Left ventricle myocardium inferior (tissue), 1 donor: ENCODE measurements at regions not wholly inside any gene's neighbourhood (a gene's known extent, or its start where the extent isn't known, plus 50 kb on each side); places are given as distances from the start of the nearest gene placed in this dataset.
"Not testable (repeated sequence)": the region's sequence is repeated elsewhere in the genome, so short reads cannot be mapped to it uniquely, and the experiment has no call there.

Experiments used
- DNase-seq: peaks from one replicate; pipeline ENCODE4 v3.0.0-alpha.2; 2020
- H3K27ac ChIP-seq: fragments of 200-600 bp; replicated peaks from 2 replicates; pipeline ENCODE4 v1.8.0; 2021
- H3K27me3 ChIP-seq: fragments of 200-600 bp; 2 replicates; pipeline ENCODE4 v1.8.0; 2021; ENCODE audit warnings: low read depth
- H3K36me3 ChIP-seq: fragments of 200-600 bp; 2 replicates; pipeline ENCODE4 v1.8.0; 2021
- H3K4me1 ChIP-seq: fragments of 200-600 bp; 2 replicates; pipeline ENCODE4 v1.8.0; 2021
- H3K4me3 ChIP-seq: fragments of 200-600 bp; 2 replicates; pipeline ENCODE4 v1.8.0; 2021; ENCODE audit warnings: mild to moderate bottlenecking, moderate library complexity
- H3K9me3 ChIP-seq: fragments of 200-600 bp; replicated peaks from 2 replicates; pipeline ENCODE4 v1.8.0; 2021
- CTCF ChIP-seq: fragments of 200-600 bp; IDR thresholded peaks from 2 replicates; pipeline ENCODE4 v1.8.0; 2021; ENCODE audit warnings: antibody characterized with exemption, mild to moderate bottlenecking, borderline replicate concordance
- intact Hi-C: fragments of 100-400 bp; cut with micrococcal nuclease; formaldehyde crosslinking; loops from one replicate; pipeline ENCODE4 v1.11.0; 2022
- donor health status: DM: no; HTN: yes; CAD: no; lungs with severe emphysema.

DNA sequence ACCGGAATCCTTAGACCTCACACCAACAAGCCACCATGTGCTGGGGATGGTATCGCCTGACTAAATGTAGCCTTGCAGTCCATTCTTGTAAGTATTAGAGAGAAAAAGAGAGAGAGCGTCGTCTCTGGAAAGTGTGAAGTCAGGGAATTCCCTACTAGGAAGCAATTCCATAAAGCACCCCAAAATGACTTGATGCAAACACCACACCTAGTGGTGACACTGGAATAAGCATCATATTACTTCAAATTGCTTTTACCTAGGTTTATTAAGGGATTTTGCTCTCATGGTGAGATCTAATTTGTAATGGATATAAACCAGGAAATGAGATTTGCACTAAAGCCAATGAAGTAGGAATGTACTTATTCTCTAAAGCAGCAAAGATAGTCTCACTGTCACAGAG lies 111.4 kb upstream of the METTL9 start:
- H3K4me1 ChIP-seq = peaks cover 11% of the 10 kb centered on the region
- not testable (repeated sequence) for H3K27ac ChIP-seq, H3K36me3 ChIP-seq

DNA sequence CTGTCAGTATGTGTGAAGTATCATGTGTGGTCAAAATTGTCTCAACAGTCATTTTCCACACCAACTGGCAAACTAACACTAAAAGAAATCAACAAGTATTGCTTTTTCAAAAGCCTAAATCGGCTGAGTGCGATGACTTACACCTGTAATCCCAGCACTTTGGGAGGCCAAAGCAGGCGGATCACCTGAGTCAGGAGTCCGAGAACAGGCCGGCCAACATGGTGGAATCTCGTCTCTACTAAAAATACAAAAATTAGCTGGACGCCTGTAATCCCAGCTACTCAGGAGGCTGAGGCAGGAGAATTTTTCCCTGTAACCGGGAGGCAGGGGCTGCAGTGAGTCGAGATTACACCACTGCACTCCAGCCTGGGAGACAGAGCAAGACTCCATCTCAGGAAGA lies 100.3 kb upstream of the METTL9 start:
- H3K36me3 ChIP-seq, H3K27ac ChIP-seq, H3K4me3 ChIP-seq, DNase-seq, intact Hi-C loops, H3K27me3 ChIP-seq, H3K9me3 ChIP-seq: not testable (repeated sequence)
- H3K4me1 ChIP-seq = peaks cover 22% of the 10 kb centered on the region

More for the DNA sequence above, 111.4 kb upstream of the METTL9 start:
- H3K27me3 ChIP-seq, H3K9me3 ChIP-seq, DNase-seq, H3K4me3 ChIP-seq, intact Hi-C loops: not testable (repeated sequence)

DNA sequence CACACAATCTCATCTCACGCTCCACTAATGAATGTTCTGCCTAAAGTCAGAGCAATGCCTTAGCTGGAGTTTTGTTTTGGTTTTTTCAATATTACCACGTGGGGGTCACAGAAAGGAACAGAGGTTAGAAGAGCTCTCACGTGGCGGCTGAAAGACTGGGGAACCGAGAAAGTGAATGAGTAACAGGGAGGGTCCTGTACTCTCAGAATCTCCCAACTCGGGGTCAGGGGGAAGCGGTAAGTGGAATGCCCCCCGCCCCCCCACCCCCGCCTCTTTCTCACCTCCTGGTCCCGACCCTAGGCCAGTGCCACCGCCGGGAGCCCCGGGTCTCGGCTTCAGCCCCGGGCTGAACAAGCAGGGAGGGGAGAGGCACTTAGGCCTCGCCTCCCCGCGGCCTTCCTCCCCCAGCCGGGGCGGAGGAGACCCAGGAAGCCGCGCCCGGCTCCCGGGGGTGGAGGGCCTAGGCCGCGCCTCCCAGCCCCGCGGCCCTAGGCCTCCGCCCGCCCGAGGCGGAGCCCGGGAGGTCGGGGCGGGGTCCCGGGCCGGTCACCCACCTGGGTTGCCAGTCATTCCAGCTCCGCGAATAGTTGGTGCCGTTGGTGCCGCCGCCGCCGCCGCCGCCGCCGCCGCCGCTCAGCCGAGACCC lies 98.0 kb upstream of the METTL9 start:
- peak overlapping the region; percentile 96 for H3K4me3 ChIP-seq
- H3K9me3 ChIP-seq, H3K36me3 ChIP-seq, intact Hi-C loops, H3K27me3 ChIP-seq: not testable (repeated sequence)
- peak; percentile 63 for DNase-seq
- peaks cover 33% of the 10 kb centered on the region for H3K4me1 ChIP-seq
- H3K27ac ChIP-seq = peak overlapping the region; percentile 99

DNA sequence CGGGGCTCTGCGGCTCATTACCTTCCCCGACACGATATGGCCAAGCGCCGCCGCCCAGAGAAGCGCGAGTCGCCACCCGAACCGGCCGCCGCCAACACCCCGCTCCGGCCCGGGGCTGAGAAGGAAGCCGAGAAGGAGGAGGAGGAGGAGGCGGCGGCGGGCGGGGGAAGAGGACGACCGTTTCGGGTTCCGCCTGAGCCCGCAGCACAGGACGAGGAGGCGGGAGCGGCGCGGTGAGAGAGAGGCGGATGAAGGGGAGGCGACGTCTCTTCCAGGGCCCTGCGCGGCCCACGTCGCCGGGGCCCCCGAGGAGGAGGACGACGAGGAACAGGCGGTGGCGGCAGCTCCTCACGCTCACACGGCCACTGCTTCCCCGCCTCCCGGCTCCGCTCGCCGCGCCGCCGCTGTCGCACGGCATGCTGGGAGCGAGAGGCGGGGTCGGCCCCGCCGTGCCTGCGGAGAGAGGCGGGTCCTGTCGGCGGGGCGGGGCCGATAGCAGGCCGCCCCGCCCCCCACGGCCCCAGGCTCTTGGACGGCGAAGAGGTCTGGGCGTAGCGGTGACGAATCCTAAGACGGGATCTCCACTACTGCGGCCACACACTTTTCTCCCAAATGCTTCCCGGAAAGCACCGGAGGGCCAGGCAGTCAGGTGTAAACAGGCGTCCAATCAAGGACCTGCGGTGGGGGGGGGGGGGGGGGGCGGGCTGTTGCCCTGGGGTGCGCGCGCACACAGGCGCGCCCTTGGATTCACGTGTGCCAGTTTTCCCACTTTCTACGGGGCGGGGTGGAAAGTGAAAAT lies 97.3 kb upstream of the METTL9 start:
- H3K4me3 ChIP-seq = peak overlapping the region; percentile 96
- H3K4me1 ChIP-seq = peaks cover 40% of the 10 kb centered on the region
- intact Hi-C loops = no loop called here
- no peaks in the 10 kb centered on the region for H3K9me3 ChIP-seq
- peak; percentile 10 for TF ChIP-seq CTCF
- H3K27me3 ChIP-seq = no peaks in the 10 kb centered on the region
- peak overlapping the region; percentile 99 for H3K27ac ChIP-seq
- peak; percentile 95 for DNase-seq
- H3K36me3 ChIP-seq = no peaks in the 10 kb centered on the region

DNA sequence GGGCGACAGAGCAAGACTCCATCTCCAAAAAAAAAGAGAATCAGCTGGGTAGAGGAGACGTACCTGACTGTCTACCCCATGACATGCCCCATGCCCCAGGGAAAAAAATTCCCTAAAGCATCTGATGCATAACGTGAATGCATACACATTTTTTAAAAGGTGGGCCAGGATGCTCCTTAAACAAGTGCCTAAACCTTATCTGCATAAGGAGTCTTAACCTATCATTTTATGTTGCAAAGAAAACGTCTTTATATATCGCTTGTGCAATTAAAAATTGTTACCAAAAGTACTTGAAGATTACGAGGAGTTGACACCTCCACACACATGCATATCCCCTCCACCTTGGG lies 95.8 kb upstream of the METTL9 start:
- intact Hi-C loops, H3K4me3 ChIP-seq, H3K36me3 ChIP-seq, DNase-seq, H3K27me3 ChIP-seq, H3K9me3 ChIP-seq: not testable (repeated sequence)
- peak overlapping the region; percentile 99 for H3K27ac ChIP-seq
- H3K4me1 ChIP-seq = peaks cover 55% of the 10 kb centered on the region

DNA sequence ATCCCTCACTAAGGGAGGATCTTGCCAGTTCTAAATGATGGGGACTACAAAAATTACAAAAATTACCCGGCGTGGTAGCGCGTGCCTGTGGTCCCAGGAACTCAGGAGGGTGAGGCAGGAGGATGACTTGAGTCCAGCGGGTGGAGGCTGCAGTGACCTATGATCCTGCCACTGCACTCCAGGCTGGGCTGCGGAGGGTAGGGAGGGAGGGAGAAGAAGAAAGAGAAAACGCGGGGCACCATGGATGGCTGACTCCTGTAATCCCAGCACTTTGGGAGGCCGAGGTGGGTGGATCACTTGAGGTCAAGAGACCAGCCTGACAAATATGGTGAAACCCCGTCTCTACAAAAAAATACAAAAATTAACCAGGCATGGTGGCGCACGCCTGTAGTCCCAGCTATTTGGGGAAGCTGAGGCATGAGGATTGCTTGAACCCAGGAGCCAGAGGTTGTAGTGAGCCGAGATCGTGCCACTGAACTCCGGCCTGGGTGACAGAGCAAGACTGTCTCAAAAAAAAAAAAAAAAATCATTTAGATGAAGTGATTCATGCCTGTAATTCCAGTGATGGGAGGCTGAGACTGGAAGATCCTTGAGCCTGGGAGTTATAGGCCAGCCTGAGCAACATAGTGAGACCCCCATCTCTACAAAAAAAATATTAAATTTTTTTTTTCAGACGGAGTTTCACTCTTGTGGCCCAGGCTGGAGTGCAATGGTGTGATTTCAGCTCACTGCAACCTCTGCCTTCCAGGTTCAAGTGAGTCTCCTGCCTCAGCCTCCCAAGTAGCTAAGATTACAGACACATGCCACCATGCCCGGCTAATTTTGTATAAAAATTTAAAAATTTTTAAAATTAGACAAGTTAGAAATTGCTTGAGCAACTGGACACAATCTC lies 95.2 kb upstream of the METTL9 start:
- intact Hi-C loops, H3K9me3 ChIP-seq, DNase-seq, H3K27me3 ChIP-seq, H3K36me3 ChIP-seq, H3K4me3 ChIP-seq: not testable (repeated sequence)
- H3K4me1 ChIP-seq = peaks cover 61% of the 10 kb centered on the region
- H3K27ac ChIP-seq = peak overlapping the region; percentile 10

- Histone ChIP-seq H3K4me1 (peaks cover 79% of the 10 kb centered on the region), H3K27ac (peak overlapping the region; percentile 93)
- DNase-seq, H3K9me3 ChIP-seq, H3K27me3 ChIP-seq, H3K36me3 ChIP-seq, intact Hi-C loops, H3K4me3 ChIP-seq: not testable (repeated sequence)
Measured at GRCh38 chr16:21505751-21506520, 93.4 kb upstream of the METTL9 start.

DNA sequence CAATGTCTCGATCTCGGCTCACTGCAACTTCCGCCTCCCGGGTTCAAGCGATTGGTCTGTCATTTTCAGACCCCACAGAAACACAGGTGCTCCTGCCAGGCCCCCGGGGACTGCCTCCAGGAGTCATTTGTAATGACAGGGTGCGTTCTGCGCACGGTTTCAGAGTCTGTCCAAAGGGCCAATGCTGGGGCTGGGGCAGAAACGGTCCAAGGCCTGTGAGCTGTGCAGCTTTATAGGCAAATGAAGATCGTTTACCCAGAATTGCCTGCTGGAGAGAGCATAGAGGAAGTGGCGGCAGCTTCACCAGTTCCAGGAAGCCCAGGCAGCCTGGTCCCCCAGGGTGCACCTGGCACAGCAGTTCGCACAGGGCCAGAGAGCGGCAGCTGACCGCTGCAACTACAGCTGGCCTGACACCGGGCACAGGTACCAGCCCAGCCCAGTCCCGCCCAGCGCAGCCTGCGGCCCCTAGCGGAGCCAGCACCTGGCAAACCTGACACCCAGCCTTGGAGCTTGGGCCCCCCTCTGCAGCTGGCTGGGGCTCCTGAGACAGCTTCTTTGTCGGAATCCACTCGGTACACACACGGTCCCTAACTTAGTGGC lies 92.4 kb upstream of the METTL9 start:
- H3K36me3 ChIP-seq, H3K9me3 ChIP-seq, H3K27me3 ChIP-seq, intact Hi-C loops: not testable (repeated sequence)
- Histone ChIP-seq H3K4me1 (peaks cover 81% of the 10 kb centered on the region), H3K27ac (peak overlapping the region; percentile 93), H3K4me3 (peak overlapping the region; percentile 16)
- DNase-seq = peak; percentile 34

GRCh38 chr16:21507631-21508305 lies 91.6 kb upstream of the METTL9 start:
- intact Hi-C loops = not testable (repeated sequence)
- H3K4me1 ChIP-seq = peaks cover 84% of the 10 kb centered on the region
- peak overlapping the region; percentile 93 for H3K27ac ChIP-seq

GRCh38 chr16:21508661-21509436 lies 90.5 kb upstream of the METTL9 start:
- Histone ChIP-seq H3K4me1 (peaks cover 86% of the 10 kb centered on the region), H3K4me3 (peak overlapping the region; percentile 5), H3K27ac (peak overlapping the region; percentile 93)
- H3K9me3 ChIP-seq, H3K36me3 ChIP-seq, DNase-seq, H3K27me3 ChIP-seq, intact Hi-C loops: not testable (repeated sequence)

More at GRCh38 chr16:21507631-21508305, 91.6 kb upstream of the METTL9 start:
- not testable (repeated sequence) for H3K36me3 ChIP-seq, H3K9me3 ChIP-seq, H3K27me3 ChIP-seq
- DNase-seq = peak; percentile 16
- peak overlapping the region; percentile 5 for H3K4me3 ChIP-seq
